K562 (cell line): ENCODE measurements at regions not wholly inside any gene's neighbourhood (a gene's known extent, or its start where the extent isn't known, plus 50 kb on each side); places are given as distances from the start of the nearest gene placed in this dataset.
"Not testable (repeated sequence)": the region's sequence is repeated elsewhere in the genome, so short reads cannot be mapped to it uniquely, and the experiment has no call there.

Source experiments
- ATAC-seq: fragments of 200-7000 bp; cut with Tn5 transposase; 3 replicates; pipeline ENCODE4 v1.9.1; 2020; ENCODE audit warnings: moderate library complexity
- BruUV-seq: library from RNA; stranded (reverse); fragments of 400-500 nt; replicated peaks from 2 replicates; lab custom pipeline; 2021; lab: Mats Ljungman, UMichigan
- CTCF ChIA-PET: fragments of 300-600 bp; formaldehyde crosslinking; extraction: SDS; loops from one replicate; lab custom pipeline; 2021; ENCODE audit warnings: low intra/inter-chr PET ratio; lab: Yijun Ruan, JAX
- POLR2A ChIA-PET: fragments of 300-600, 350-650 bp; sonication (Branson Sonifier 250); formaldehyde crosslinking; extraction: SDS; loops from one replicate; lab custom pipeline; 2021; ENCODE audit warnings: antibody characterized with exemption, inconsistent platforms; lab: Yijun Ruan, JAX
- DNase-seq, 4 experiments: peaks; one replicate each; pipeline versions ENCODE4 v3.0.0 to v3.0.0-alpha.2; 2011 to 2018; ENCODE audit warnings: low spot score in 3 of 4, mixed read lengths in 3 of 4; ENCODE audit errors: extremely low read depth in 1 of 4
- FAIRE-seq: peaks from 2 replicates; lab custom pipeline; 2011; peaks lifted over from hg19 to GRCh38; lab: Jason Lieb, UNC
- H2AFZ ChIP-seq: 2 replicates; pipeline ENCODE4 v1.6.0; 2011; ENCODE audit warnings: low read depth, low read length, control low read depth, inconsistent platforms
- H3K27ac ChIP-seq: fragments of 200-600 bp; 3 replicates; pipeline ENCODE4 v1.8.0; 2011; ENCODE audit warnings: low read depth, mild to moderate bottlenecking, control low read depth, inconsistent platforms, low read length, moderate library complexity, mixed read lengths; ENCODE audit errors: extremely low read depth
- H3K27me3 ChIP-seq, 2 experiments: fragments of 300-600 bp in 1 of 2; 2 replicates in 1 of 2; 3 replicates in 1 of 2; pipeline versions ENCODE4 v1.6.0 to v1.8.0; 2011; ENCODE audit warnings: inconsistent platforms in 2 of 2, low read length in 2 of 2, mild to moderate bottlenecking in 1 of 2, mixed read lengths in 1 of 2, moderate library complexity in 1 of 2; ENCODE audit not compliant: control insufficient read depth in 2 of 2, insufficient read depth in 2 of 2
- H3K36me3 ChIP-seq: fragments of 300-600 bp; 3 replicates; pipeline ENCODE4 v1.8.0; 2011; ENCODE audit warnings: mild to moderate bottlenecking, low read length, inconsistent platforms; ENCODE audit not compliant: control insufficient read depth, insufficient read depth
- H3K4me1 ChIP-seq, 2 experiments: fragments of 200-600 bp in 1 of 2; replicated peaks in 1 of 2; 2 replicates in 1 of 2; 3 replicates in 1 of 2; pipeline versions ENCODE4 v1.5.1 to v1.8.0; 2011; ENCODE audit warnings: inconsistent platforms in 2 of 2, low read length in 2 of 2, mild to moderate bottlenecking in 1 of 2, mixed read lengths in 1 of 2, moderate library complexity in 1 of 2; ENCODE audit not compliant: control insufficient read depth in 2 of 2, insufficient read depth in 2 of 2
- H3K4me2 ChIP-seq: 2 replicates; pipeline ENCODE4 v1.6.1; 2011; ENCODE audit warnings: low read length, control low read depth, inconsistent platforms, mixed read lengths; ENCODE audit not compliant: insufficient read depth
- H3K4me3 ChIP-seq: fragments of 200-600 bp; sonication (generic), shearing (Covaris generic); 2 replicates; pipeline ENCODE4 v1.5.1; 2016; ENCODE audit warnings: control low read depth, inconsistent platforms
- H3K79me2 ChIP-seq: fragments of 200-600 bp; 3 replicates; pipeline ENCODE4 v1.8.0; 2011; ENCODE audit warnings: low read length, inconsistent platforms; ENCODE audit not compliant: control insufficient read depth, insufficient read depth
- H3K9ac ChIP-seq, 2 experiments: 2 replicates each; pipeline versions ENCODE4 v1.6.0 to v1.6.1; 2011; ENCODE audit warnings: low read depth in 2 of 2, low read length in 2 of 2, control low read depth in 1 of 2, inconsistent platforms in 1 of 2, mild to moderate bottlenecking in 1 of 2, mixed read lengths in 1 of 2; ENCODE audit not compliant: insufficient read depth in 1 of 2
- H3K9me1 ChIP-seq: one replicate; pipeline ENCODE4 v1.6.0; 2011; ENCODE audit warnings: inconsistent platforms, mild to moderate bottlenecking, low read length, moderate library complexity; ENCODE audit not compliant: control insufficient read depth, insufficient read depth
- H3K9me3 ChIP-seq: replicated peaks from 2 replicates; pipeline ENCODE4 v1.5.1; 2011; ENCODE audit warnings: low read depth, low read length, inconsistent platforms; ENCODE audit not compliant: control insufficient read depth, insufficient read depth
- H4K20me1 ChIP-seq: replicated peaks from 2 replicates; pipeline ENCODE4 v1.6.1; 2011; ENCODE audit warnings: low read length, inconsistent platforms, mixed read lengths; ENCODE audit not compliant: control insufficient read depth, insufficient read depth
- ATF7 ChIP-seq: fragments of 450-650 bp; IDR thresholded peaks from 2 replicates; pipeline ENCODE4 v1.7.1; 2014; ENCODE audit warnings: mild to moderate bottlenecking, moderate library complexity
- NBN ChIP-seq: fragments of 450-650 bp; IDR thresholded peaks from 2 replicates; pipeline ENCODE4 v1.6.1; 2016; ENCODE audit warnings: low read depth, mild to moderate bottlenecking
- TAF1 ChIP-seq: IDR thresholded peaks from 2 replicates; pipeline ENCODE4 v1.6.1; 2011; ENCODE audit warnings: mild to moderate bottlenecking, low read length, moderate library complexity; ENCODE audit not compliant: insufficient read depth, control insufficient read depth, severe bottlenecking; ENCODE audit errors: extremely low read depth
- ZNF707 ChIP-seq: fragments of 250-450 bp; sonication (Bioruptor Pico); conservative IDR thresholded peaks from 2 replicates; pipeline ENCODE4 v1.8.0; 2022; ENCODE audit warnings: inconsistent platforms, mild to moderate bottlenecking, moderate library complexity
- WGBS: fragments of 100-300 bp; shearing (Covaris generic); methylation state at CpG from one replicate; pipeline ENCODE4 v1.1.6; 2016; ENCODE audit warnings: low coverage, mixed read lengths; ENCODE audit not compliant: insufficient coverage; ENCODE audit errors: missing lambda C conversion rate; 5-methylcytosine and 5-hydroxymethylcytosine counted together
- in situ Hi-C: fragments of 300-500 bp; cut with MboI; formaldehyde crosslinking; loops from 4 replicates; pipeline ENCODE4 v1.15.0; 2018; ENCODE audit warnings: inconsistent platforms, mixed read lengths
- intact Hi-C: fragments of 100-400 bp; cut with micrococcal nuclease; formaldehyde crosslinking; loops from 2 replicates; pipeline ENCODE4 v1.14.2; 2022
- TF ChIP-seq, protein P1 (sequence below): fragments of 450-650 bp; IDR thresholded peaks from 2 replicates; pipeline ENCODE4 v1.6.1; 2016; ENCODE audit warnings: low read depth, mild to moderate bottlenecking, moderate library complexity
- TF ChIP-seq, protein P2 (sequence below): fragments of 250-450 bp; sonication (Bioruptor Pico); IDR thresholded peaks from 2 replicates; pipeline ENCODE4 v1.4.0; 2020

DNA sequence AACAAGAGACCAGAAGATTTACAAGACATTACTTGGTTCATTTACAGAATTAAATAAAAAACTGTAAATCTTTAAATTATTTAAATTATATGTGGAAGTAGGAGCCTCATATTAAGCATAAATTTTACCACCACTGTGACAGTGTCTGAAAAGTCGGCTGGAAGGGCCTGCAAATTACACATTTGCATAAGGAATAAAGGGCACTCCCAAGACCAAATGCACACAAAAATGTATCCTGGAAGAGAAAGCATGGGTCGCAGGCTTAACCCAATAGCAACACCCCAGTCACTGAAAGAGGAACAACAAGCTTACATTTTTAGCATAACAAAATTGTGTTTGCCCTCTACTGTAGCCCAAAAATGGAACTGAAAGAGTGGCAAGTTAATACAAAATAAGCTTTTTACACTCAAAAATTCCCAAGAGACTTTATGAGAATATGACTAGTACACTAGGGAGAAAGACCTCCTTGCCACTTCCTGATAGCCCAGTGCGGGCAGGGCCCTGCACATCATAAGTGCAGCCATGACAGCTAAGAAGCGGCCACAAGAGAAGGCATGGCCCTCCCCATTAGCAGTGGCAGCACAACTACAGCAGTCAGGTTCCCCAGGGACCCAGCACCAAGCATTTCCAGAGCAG lies 482.0 kb downstream of the DTWD2 start:
- BruUV-seq: no TSS peak
- 0% methylated on average over 4 of the region's 4 CpGs for WGBS

DNA sequence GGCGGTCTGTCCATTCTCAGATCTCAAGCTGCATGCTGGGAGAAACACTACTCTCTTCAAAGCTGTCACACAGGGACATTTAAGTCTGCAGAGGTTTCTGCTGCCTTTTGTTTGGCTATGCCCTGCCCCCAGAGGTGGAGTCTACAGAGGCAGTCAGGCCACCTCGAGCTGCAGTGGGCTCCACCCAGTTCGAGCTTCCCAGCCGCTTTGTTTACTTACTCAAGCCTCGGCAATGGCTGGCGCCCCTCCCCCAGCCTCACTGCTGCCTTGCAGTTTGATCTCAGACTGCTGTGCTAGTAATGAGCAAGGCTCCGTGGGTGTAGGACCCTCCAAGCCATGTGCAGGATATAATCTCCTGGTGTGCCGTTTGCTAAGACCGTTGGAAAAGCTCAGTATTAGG lies 486.1 kb downstream of the DTWD2 start:
- H3K79me2 ChIP-seq, H3K9me1 ChIP-seq, H3K36me3 ChIP-seq, H3K9me3 ChIP-seq, H3K4me2 ChIP-seq, BruUV-seq, H4K20me1 ChIP-seq, intact Hi-C loops, H3K27me3 ChIP-seq, H2AFZ ChIP-seq, POLR2A ChIA-PET, ATAC-seq, H3K4me1 ChIP-seq, in situ Hi-C loops, H3K9ac ChIP-seq, FAIRE-seq, DNase-seq, H3K27ac ChIP-seq, CTCF ChIA-PET, H3K4me3 ChIP-seq: not testable (repeated sequence)
- WGBS: 0% methylated on average over 9 of the region's 9 CpGs

More for the DNA sequence above, 482.0 kb downstream of the DTWD2 start:
- ATAC-seq: no peak
- Histone ChIP-seq H4K20me1 (no peaks in the 10 kb centered on the region), H3K4me1 (no peaks in the 10 kb centered on the region), H3K36me3 (no peaks in the 10 kb centered on the region)
- in situ Hi-C loops: no loop called here
- TF ChIP-seq NBN (no peak), ATF7 (no peak), ZNF707 (no peak), TAF1 (no peak)
- TF ChIP-seq, protein P1, sequence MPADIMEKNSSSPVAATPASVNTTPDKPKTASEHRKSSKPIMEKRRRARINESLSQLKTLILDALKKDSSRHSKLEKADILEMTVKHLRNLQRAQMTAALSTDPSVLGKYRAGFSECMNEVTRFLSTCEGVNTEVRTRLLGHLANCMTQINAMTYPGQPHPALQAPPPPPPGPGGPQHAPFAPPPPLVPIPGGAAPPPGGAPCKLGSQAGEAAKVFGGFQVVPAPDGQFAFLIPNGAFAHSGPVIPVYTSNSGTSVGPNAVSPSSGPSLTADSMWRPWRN: no peak
- TF ChIP-seq, protein P2, sequence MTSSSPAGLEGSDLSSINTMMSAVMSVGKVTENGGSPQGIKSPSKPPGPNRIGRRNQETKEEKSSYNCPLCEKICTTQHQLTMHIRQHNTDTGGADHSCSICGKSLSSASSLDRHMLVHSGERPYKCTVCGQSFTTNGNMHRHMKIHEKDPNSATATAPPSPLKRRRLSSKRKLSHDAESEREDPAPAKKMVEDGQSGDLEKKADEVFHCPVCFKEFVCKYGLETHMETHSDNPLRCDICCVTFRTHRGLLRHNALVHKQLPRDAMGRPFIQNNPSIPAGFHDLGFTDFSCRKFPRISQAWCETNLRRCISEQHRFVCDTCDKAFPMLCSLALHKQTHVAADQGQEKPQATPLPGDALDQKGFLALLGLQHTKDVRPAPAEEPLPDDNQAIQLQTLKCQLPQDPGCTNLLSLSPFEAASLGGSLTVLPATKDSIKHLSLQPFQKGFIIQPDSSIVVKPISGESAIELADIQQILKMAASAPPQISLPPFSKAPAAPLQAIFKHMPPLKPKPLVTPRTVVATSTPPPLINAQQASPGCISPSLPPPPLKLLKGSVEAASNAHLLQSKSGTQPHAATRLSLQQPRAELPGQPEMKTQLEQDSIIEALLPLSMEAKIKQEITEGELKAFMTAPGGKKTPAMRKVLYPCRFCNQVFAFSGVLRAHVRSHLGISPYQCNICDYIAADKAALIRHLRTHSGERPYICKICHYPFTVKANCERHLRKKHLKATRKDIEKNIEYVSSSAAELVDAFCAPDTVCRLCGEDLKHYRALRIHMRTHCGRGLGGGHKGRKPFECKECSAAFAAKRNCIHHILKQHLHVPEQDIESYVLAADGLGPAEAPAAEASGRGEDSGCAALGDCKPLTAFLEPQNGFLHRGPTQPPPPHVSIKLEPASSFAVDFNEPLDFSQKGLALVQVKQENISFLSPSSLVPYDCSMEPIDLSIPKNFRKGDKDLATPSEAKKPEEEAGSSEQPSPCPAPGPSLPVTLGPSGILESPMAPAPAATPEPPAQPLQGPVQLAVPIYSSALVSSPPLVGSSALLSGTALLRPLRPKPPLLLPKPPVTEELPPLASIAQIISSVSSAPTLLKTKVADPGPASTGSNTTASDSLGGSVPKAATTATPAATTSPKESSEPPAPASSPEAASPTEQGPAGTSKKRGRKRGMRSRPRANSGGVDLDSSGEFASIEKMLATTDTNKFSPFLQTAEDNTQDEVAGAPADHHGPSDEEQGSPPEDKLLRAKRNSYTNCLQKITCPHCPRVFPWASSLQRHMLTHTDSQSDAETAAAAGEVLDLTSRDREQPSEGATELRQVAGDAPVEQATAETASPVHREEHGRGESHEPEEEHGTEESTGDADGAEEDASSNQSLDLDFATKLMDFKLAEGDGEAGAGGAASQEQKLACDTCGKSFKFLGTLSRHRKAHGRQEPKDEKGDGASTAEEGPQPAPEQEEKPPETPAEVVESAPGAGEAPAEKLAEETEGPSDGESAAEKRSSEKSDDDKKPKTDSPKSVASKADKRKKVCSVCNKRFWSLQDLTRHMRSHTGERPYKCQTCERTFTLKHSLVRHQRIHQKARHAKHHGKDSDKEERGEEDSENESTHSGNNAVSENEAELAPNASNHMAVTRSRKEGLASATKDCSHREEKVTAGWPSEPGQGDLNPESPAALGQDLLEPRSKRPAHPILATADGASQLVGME (CRISPR knock-in tag): no peak
- TF ChIP-seq, all 486 proteins: peak for 0
- CTCF ChIA-PET: interaction anchor here (0.6 kb wide), 1 partner anchor 95 kb away, joined by 4 read pairs; no protein-coding TSS in a partner anchor
- DNase-seq (no peak), FAIRE-seq (no peak)
- Histone ChIP-seq H3K27me3 (no peaks in the 10 kb centered on the region), H2AFZ (no peak overlapping the region), H3K9me3 (no peaks in the 10 kb centered on the region), H3K79me2 (no peaks in the 10 kb centered on the region), H3K27ac (no peak overlapping the region), H3K4me3 (no peak overlapping the region), H3K9me1 (no peaks in the 10 kb centered on the region), H3K9ac (no peak overlapping the region), H3K4me2 (no peak overlapping the region)
- intact Hi-C loops: no loop called here
- POLR2A ChIA-PET: no interaction called here
